Activated B cell treated with CpG ODN at 0.5 μM for 24 hours (primary cell): ENCODE measurements at regions not wholly inside any gene's neighbourhood (a gene's known extent, or its start where the extent isn't known, plus 50 kb on each side); places are given as distances from the start of the nearest gene placed in this dataset.

ENCODE experiments used
- ATAC-seq: fragments of 200-7000 bp; cut with Tn5 transposase; one replicate; pipeline ENCODE4 v1.10.0; 2021; ENCODE audit warnings: low read depth, mild to moderate bottlenecking, moderate library complexity
- CTCF ChIA-PET: fragments of 350-600 bp; sonication (Branson Sonifier 250); formaldehyde crosslinking; loops from one replicate; lab custom pipeline; 2021; ENCODE audit warnings: antibody characterized with exemption; lab: Charles Lee
- POLR2A ChIA-PET: fragments of 350-600 bp; sonication (Branson Sonifier 250); formaldehyde crosslinking; loops from one replicate; lab custom pipeline; 2021; ENCODE audit warnings: antibody characterized with exemption; lab: Charles Lee
- DNase-seq: peaks from one replicate; pipeline ENCODE4 v3.0.0; 2022
- H3K27ac Mint-ChIP-seq: one replicate; pipeline ENCODE4 v1.8.0; 2020; ENCODE audit warnings: mixed read lengths
- H3K27me3 Mint-ChIP-seq: one replicate; pipeline ENCODE4 v1.8.0; 2021; ENCODE audit warnings: mixed read lengths
- H3K36me3 Mint-ChIP-seq: one replicate; pipeline ENCODE4 v1.8.0; 2021; ENCODE audit warnings: low read depth, mixed read lengths
- H3K4me1 Mint-ChIP-seq: one replicate; pipeline ENCODE4 v1.8.0; 2021; ENCODE audit warnings: mixed read lengths
- H3K4me3 Mint-ChIP-seq: one replicate; pipeline ENCODE4 v1.8.0; 2020; ENCODE audit warnings: mild to moderate bottlenecking, mixed read lengths
- H3K9me3 Mint-ChIP-seq: one replicate; pipeline ENCODE4 v1.8.0; 2020; ENCODE audit warnings: mixed read lengths
- CTCF ChIP-seq: fragments of 200-600 bp; IDR thresholded peaks from one replicate; pipeline ENCODE4 v1.8.0; 2022; ENCODE audit warnings: antibody characterized with exemption, mild to moderate bottlenecking
- intact Hi-C: fragments of 100-400 bp; cut with micrococcal nuclease; formaldehyde crosslinking; loops from one replicate; pipeline ENCODE4 v1.15.1; 2024

GRCh38 chrY:19055232-19056137 is 281.9 kb upstream of the HSFY2 start:
- H3K4me1 Mint-ChIP-seq: no peaks in the 10 kb centered on the region
- no peaks in the 10 kb centered on the region for H3K27me3 Mint-ChIP-seq
- no peak for TF ChIP-seq CTCF
- DNase-seq (no peak), ATAC-seq (no peak)
- intact Hi-C loops: no loop called here
- no peak overlapping the region for H3K4me3 Mint-ChIP-seq
- no peaks in the 10 kb centered on the region for H3K36me3 Mint-ChIP-seq
- ChIA-PET CTCF (no interaction called here), POLR2A (no interaction called here)
- no peaks in the 10 kb centered on the region for H3K9me3 Mint-ChIP-seq
- no peak overlapping the region for H3K27ac Mint-ChIP-seq

- ChIA-PET CTCF (no interaction called here), POLR2A (no interaction called here)
- intact Hi-C loops: no loop called here
- no peaks in the 10 kb centered on the region for H3K4me1 Mint-ChIP-seq
- no peaks in the 10 kb centered on the region for H3K36me3 Mint-ChIP-seq
- H3K27ac Mint-ChIP-seq: no peak overlapping the region
- no peaks in the 10 kb centered on the region for H3K9me3 Mint-ChIP-seq
- no peak overlapping the region for H3K4me3 Mint-ChIP-seq
- no peak for TF ChIP-seq CTCF
- no peak for ATAC-seq
- no peaks in the 10 kb centered on the region for H3K27me3 Mint-ChIP-seq
- no peak for DNase-seq
Measured at GRCh38 chrY:19053806-19054205, 280.3 kb upstream of the HSFY2 start.

- H3K27me3 Mint-ChIP-seq: no peaks in the 10 kb centered on the region
- intact Hi-C loops: no loop called here
- no peaks in the 10 kb centered on the region for H3K4me1 Mint-ChIP-seq
- no peak for ATAC-seq
- ChIA-PET POLR2A (no interaction called here), CTCF (no interaction called here)
- no peaks in the 10 kb centered on the region for H3K36me3 Mint-ChIP-seq
- DNase-seq: no peak
- H3K9me3 Mint-ChIP-seq: no peaks in the 10 kb centered on the region
- no peak for TF ChIP-seq CTCF
- H3K4me3 Mint-ChIP-seq: no peak overlapping the region
- H3K27ac Mint-ChIP-seq: no peak overlapping the region
Measured at GRCh38 chrY:19051021-19051420, 277.5 kb upstream of the HSFY2 start.

DNA sequence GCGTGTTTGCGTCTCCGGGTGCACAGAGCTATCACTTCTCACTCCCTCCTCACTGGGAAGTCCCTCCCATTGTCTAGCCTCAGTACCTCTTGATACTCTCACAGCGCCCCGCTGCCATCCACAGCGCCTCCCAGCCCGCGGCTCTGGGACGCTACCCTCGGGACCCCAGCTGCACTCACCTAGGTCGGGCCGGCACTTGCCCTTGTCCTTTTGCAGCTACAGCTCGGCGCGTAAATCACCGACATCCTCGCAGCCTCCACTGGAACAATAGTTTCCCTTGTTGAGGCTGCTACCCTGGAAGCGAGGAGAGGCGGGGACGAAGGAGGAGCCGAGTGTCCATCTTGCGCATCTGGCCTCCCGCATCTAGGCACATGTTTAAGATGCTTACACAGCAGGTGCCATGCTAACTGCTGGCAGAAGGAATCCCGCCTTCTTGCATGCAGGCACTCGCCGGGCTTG is 269.5 kb upstream of the HSFY2 start:
- Mint-ChIP-seq H3K9me3 (no peaks in the 10 kb centered on the region), H3K36me3 (no peaks in the 10 kb centered on the region), H3K4me3 (no peak overlapping the region), H3K4me1 (no peaks in the 10 kb centered on the region), H3K27me3 (no peaks in the 10 kb centered on the region), H3K27ac (no peak overlapping the region)
- no peak for TF ChIP-seq CTCF
- DNase-seq (no peak), ATAC-seq (no peak)
- ChIA-PET CTCF (no interaction called here), POLR2A (no interaction called here)
- intact Hi-C loops: no loop called here

DNA sequence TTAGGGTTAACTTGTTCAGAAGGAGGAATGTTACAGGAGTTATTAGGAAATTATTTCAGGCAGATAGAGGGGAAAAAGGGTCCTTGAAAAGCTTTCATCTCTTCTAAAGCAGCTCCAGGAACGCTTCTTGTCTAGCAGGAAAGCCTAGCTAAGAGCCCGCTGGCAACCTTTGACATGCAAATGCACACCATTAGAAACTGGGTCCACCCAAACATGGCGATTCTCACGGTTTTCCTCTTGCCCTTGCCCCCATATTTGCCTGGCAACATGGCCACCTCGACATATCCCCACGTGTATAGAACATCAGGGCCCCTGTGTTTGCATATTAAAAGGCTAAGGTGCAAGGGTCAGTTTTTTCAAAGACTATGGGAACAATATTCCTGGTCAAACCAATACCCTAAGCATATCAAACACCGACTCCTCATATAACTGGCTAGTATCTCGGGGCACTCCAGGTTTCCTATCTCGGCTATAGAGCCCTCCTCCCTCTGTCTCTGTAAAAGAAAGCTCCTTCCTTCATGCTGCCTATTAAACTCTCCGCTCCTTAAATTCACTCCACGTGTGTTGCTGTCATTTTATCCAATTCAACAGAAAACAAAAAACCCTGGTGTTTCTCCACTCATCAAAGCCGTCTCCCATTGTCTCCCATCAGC is 268.9 kb upstream of the HSFY2 start:
- ChIA-PET POLR2A (no interaction called here), CTCF (no interaction called here)
- no peaks in the 10 kb centered on the region for H3K27me3 Mint-ChIP-seq
- intact Hi-C loops: no loop called here
- H3K36me3 Mint-ChIP-seq: no peaks in the 10 kb centered on the region
- no peak overlapping the region for H3K27ac Mint-ChIP-seq
- no peaks in the 10 kb centered on the region for H3K4me1 Mint-ChIP-seq
- ATAC-seq (no peak), DNase-seq (no peak)
- H3K9me3 Mint-ChIP-seq: no peaks in the 10 kb centered on the region
- no peak for TF ChIP-seq CTCF
- no peak overlapping the region for H3K4me3 Mint-ChIP-seq
